Ishikawa (cell line): ENCODE measurements at regions not wholly inside any gene's neighbourhood (a gene's known extent, or its start where the extent isn't known, plus 50 kb on each side); places are given as distances from the start of the nearest gene placed in this dataset.

Experiments
- EGR1 ChIP-seq: IDR thresholded peaks from 2 replicates; pipeline ENCODE4 v1.6.1; 2012
- REST ChIP-seq: IDR thresholded peaks from 2 replicates; pipeline ENCODE4 v1.6.1; 2012; ENCODE audit warnings: low read depth, mild to moderate bottlenecking
- YY1 ChIP-seq: IDR thresholded peaks from 2 replicates; pipeline ENCODE4 v1.6.1; 2012; ENCODE audit warnings: low read depth
- ZBTB7A ChIP-seq: IDR thresholded peaks from 2 replicates; pipeline ENCODE4 v1.6.1; 2012; ENCODE audit warnings: low read depth
- TF ChIP-seq, protein P1 (sequence below): IDR thresholded peaks from 2 replicates; pipeline ENCODE4 v1.6.1; 2012
- TF ChIP-seq, protein P2 (sequence below): IDR thresholded peaks from 2 replicates; pipeline ENCODE4 v1.6.1; 2012

- TF ChIP-seq EGR1 (no peak), REST (no peak), YY1 (no peak), ZBTB7A (no peak)
- TF ChIP-seq, protein P1, sequence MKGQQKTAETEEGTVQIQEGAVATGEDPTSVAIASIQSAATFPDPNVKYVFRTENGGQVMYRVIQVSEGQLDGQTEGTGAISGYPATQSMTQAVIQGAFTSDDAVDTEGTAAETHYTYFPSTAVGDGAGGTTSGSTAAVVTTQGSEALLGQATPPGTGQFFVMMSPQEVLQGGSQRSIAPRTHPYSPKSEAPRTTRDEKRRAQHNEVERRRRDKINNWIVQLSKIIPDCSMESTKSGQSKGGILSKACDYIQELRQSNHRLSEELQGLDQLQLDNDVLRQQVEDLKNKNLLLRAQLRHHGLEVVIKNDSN, result no peak
- TF ChIP-seq, protein P2, sequence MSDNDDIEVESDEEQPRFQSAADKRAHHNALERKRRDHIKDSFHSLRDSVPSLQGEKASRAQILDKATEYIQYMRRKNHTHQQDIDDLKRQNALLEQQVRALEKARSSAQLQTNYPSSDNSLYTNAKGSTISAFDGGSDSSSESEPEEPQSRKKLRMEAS, result no peak
These were observed 273.1 kb downstream of the DRD1 start for GRCh38 chr5:175170899-175171298.
